GM21515 (cell line): ENCODE measurements at regions not wholly inside any gene's neighbourhood (a gene's known extent, or its start where the extent isn't known, plus 50 kb on each side); places are given as distances from the start of the nearest gene placed in this dataset.

Source experiments
- ATAC-seq: cut with Tn5 transposase; IDR thresholded peaks from one replicate; pipeline ENCODE4 v1.9.1; 2021; ENCODE audit not compliant: unreplicated experiment

DNA sequence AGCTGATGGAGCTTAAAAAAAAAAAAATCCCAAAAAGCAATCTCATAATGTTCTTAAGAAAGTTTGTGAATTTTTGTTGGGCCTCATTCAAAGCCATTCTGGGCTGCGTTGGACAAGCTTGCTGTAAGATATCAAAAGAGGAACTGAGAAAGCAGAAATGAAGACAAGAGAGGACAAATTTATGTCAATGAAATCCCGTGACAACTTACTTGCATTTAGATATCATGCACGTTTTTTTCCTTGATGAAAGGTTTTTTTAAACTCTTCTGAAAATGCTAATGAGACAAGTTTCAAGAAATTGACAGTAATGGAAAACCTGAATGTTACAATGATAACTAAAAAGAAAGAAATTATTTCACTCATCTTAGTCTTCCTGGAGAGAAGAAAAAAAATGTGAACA is 662.9 kb downstream of the SQOR start:
- ATAC-seq: peak; percentile 81

- ATAC-seq: no peak
Observed at GRCh38 chr15:46300716-46301115, 665.9 kb downstream of the SQOR start.

- no peak for ATAC-seq
Observed at GRCh38 chr15:46301291-46301690, 666.5 kb downstream of the SQOR start.

GRCh38 chr15:46301826-46302225 is 667.0 kb downstream of the SQOR start:
- ATAC-seq: no peak

DNA sequence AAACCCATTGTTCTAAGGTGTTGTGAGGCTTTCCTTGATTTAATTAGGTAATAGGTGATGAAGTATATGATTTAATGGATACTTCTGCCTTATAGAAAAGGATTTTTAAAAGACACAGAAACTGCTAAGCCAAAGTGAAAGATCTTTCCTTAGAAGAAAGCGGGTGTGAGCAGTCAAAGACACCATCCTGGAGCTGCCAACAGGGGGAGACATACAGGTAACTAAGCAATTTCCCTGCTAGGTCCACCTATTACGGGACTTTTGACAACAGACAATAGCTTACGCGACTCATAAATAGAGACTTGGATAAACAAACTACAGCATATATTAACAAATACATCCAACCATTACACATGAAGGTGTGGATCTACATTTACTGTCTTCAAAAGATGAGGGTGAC is 669.5 kb downstream of the SQOR start:
- no peak for ATAC-seq

- ATAC-seq: no peak
Observed at GRCh38 chr15:46307746-46308145, 672.9 kb downstream of the SQOR start.

DNA sequence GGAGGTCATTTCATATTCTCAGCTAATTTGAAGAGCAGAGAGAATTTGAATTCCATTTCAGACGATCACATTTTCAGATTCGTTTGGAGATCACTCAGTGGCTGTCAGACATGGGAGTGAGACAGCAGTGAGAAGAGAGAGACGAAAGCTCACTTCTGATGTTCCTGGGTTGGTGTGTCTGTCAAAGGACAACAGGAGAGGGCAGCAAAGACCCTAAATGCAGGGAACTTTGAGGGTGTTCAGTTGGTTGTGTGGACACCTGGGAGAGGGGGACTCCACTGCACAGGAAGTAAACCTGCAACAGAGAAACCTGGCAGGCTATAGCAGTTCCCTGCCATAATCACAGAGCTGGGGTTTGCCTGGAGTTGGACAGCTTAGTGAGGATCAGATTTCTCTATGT is 675.1 kb downstream of the SQOR start:
- no peak for ATAC-seq

- peak; percentile 94 for ATAC-seq
Observed at GRCh38 chr15:46312133-46312740, 677.4 kb downstream of the SQOR start.

DNA sequence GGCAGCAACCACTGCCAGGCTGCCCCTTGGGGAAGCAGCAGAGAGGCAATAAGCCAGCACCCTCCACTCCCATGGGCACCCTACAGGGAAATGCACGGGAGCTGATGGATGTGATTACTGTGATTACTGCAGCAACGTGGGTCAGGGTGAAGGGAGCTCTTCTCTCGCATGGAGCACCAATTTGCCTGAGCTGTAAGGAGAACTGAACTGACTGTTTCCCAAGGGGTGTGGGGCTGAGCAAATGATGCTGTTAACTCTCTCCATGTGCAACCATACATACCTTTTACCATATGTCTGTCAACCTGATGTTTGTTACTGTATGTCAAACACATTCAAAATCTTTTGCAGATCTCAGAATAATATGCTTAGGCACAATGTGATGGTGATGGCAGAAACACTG is 680.6 kb downstream of the SQOR start:
- no peak for ATAC-seq

DNA sequence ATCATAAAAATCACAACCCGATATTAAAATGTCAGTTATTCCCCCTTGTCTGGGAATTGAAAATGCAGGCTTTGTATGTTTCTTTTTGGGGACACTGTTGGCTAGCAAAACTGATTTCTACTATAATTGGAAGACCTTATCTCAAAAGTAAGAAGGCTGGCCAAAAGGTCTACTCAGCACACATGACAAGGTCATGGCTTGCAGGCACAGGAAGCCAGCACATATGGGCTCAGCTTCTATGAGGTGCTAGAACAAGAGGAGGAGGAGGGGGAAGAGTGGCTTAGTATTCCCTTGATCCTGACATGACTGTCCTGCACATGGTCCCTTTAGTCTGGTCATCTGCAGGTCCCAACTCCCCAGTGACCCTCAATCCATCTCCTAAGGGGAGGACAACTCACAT is 681.2 kb downstream of the SQOR start:
- no peak for ATAC-seq

- no peak for ATAC-seq
Observed at GRCh38 chr15:46317029-46317428, 682.2 kb downstream of the SQOR start.

DNA sequence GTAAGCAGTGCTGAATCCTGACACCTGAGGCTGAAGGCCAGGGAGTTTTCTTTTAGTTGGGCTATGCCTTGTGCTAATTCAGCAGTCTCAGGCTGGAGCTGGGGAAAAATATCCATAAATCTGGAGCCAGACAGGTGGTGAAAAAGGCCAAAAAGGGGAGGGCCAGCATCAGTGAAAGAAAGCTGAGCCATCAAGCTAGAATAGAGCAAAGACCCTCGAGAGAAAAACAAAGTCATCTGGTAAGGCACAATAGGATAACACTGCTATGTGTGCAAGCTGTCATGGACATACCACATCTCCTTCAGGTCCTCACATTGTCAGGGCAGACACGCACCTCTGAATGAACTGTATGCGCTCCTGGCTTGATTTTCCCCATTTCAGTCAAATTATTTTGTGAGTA is 687.9 kb downstream of the SQOR start:
- ATAC-seq: no peak

DNA sequence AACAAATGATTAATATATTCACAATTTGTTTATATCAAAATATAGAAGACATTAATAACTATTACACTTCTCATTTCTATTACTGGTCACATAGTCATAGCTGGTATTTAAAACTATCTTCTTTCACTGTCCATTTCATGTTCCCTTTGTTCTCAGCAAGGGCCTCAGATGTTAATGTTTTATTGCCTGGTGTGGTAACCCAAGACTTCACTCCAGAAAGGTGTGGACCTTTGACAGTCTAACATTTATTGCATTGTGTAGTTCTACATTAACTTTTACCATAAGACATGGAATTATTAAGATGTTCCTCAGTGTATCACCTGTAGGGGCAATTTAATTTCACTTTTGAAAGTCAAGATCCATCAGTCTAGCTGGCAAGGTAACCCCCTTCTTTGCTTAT is 691.3 kb downstream of the SQOR start:
- no peak for ATAC-seq

DNA sequence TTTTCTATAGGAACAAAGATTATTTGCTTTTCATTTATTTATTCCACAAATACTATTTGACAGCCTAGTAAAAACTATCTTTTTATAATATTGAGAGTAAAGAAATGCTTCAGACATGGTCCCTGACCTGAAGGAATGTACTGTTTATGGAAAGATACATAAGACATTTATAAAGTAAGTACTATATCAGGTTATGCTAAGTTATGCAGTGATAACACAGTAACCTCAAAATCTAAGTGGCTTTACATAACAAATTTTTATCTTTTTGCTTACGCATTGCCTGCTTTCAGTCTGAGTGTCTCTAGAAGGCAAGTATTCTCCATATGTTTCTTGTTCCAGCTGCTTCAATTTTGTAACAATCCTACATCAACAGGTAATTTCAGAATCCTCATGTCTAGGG is 694.0 kb downstream of the SQOR start:
- no peak for ATAC-seq

GRCh38 chr15:46329876-46330275 is 695.0 kb downstream of the SQOR start:
- ATAC-seq: no peak

DNA sequence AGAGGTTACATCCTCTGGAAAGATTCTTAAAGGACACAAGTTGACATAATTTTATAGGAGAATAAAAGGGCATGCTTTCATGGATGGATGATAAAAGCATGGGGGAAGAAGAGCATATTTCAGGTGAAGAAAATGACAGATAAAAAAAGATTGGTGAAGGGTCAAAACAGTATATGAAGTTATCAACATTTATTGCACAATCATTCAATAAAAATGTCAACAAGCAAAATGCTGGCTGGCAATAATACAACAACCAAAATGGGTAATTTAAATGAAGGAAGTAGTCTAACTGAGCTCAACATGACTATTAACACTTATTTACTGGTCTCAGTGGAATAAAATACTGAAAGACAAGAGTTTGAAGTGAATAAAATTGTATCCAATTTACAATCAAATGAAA is 696.7 kb downstream of the SQOR start:
- ATAC-seq: no peak

- ATAC-seq: no peak
Observed at GRCh38 chr15:46343196-46343935, 708.5 kb downstream of the SQOR start.

- ATAC-seq: no peak
Observed at GRCh38 chr15:46344115-46344724, 709.4 kb downstream of the SQOR start.

- ATAC-seq: no peak
Observed at GRCh38 chr15:46344915-46345314, 710.1 kb downstream of the SQOR start.

DNA sequence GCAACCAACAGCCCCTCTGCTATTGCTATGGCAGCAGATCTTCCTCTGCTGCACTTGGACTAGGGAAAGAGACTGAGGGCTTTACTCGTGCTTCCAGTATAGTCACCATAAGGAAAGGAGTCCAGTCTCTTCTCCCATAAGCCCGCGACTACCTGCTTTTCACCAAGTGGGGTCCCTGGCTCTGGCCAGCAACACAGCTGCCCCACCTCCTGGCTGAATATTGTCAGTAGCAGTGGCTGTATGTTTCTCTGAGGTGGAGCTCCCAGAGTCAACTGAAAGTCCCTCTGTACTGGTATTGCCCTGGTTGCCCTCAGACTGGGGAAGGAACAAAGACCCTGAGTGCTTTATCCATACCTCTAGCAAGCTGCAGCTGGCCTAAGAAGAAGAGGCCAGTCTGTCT is 719.6 kb downstream of the SQOR start:
- no peak for ATAC-seq

- ATAC-seq: no peak
Observed at GRCh38 chr15:46365572-46365971, 730.7 kb downstream of the SQOR start.

GRCh38 chr15:46366360-46367007 is 731.7 kb downstream of the SQOR start:
- no peak for ATAC-seq
